ENCODE measurements at regions not wholly inside any gene's neighbourhood (a gene's known extent, or its start where the extent isn't known, plus 50 kb on each side); places are given as distances from the start of the nearest gene placed in this dataset.

DNA sequence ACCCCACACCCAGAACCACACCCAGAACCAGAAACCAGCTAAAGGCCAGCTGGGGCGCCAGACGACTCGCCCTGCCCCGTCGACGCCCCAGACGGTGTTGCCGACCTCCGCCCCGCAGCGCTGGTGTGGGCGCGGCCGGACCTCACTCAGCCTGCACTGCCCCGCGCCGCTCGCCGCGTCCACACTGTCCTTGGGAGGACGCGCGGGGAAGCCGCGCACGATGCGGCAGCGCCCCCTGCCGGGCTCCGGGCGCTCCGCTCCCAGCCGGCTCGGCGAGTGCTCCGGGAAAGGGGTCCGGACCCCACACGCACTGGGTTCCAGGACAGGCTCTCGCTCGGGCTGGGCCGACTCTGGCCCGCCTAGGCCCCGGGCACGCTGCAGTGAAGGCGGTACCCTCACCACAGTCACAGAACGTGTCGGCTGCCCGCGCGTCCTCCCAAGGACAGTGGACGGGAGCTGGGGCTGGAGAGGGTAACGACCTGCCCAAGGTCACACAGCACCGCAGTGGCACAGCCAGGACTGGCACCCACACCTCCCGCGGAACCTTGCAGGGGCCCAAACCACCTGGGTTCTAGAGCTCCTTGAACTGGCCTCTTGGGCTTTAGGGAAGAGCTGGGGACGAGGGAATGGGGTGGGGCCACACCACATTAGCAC, 90.2 kb downstream of the DMRTA2 start:
- CTCF ChIA-PET: interaction anchor here (0.7 to 4.4 kb wide), 13 partner anchors 7 to 1655 kb away, joined by 3 to 34 read pairs (median 3); no protein-coding TSS in a partner anchor
- DNase-seq: peak in 2 of 3 donors; percentile 58 to 60
- 1% methylated on average over 53 of the region's 56 CpGs for WGBS (ENCODE audit: insufficient coverage)
- H3K27me3 ChIP-seq (replicated peaks in 2 of 5; ENCODE audit: control insufficient read depth in 4 of 5, insufficient read depth in 5 of 5, low read length in 4 of 5): peaks cover 0 to 22% (median 6%) of the 10 kb centered on the region in 5 experiments
- H3K4me1 ChIP-seq (ENCODE audit: control extremely low read depth in 1 of 4, control insufficient read depth in 4 of 4, insufficient read depth in 4 of 4, low read length in 3 of 4): peaks cover 0 to 17% (median 15%) of the 10 kb centered on the region in 4 experiments
- POLR2A ChIA-PET: no interaction called here
- H3K36me3 ChIP-seq (ENCODE audit: control insufficient read depth in 4 of 4, insufficient read depth in 4 of 4, low read length in 3 of 4): no peaks in the 10 kb centered on the region
- no peaks in the 10 kb centered on the region for H3K9me3 ChIP-seq (ENCODE audit: control extremely low read depth in 1 of 5, control insufficient read depth in 4 of 5, insufficient read depth in 2 of 5, low read depth in 1 of 5, low read length in 4 of 5)
- peak overlapping the region in 6 of 7 experiments; percentile 39 to 78 (median 59) for H3K4me3 ChIP-seq (ENCODE audit: control insufficient read depth in 1 of 7, extremely low read depth in 1 of 7, insufficient read depth in 4 of 7, low read depth in 2 of 7, low read length in 6 of 7)
- H3K27ac ChIP-seq (ENCODE audit: insufficient read depth in 1 of 2, low read depth in 1 of 2, low read length in 2 of 2, poor library complexity in 1 of 2, severe bottlenecking in 2 of 2): no peak overlapping the region

GRCh38 chr1:50329332-50329932, 93.8 kb downstream of the DMRTA2 start:
- CTCF ChIA-PET: interaction anchor here (1.7 kb wide), 1 partner anchor 58 kb away, joined by 3 read pairs; no protein-coding TSS in a partner anchor
- no peak overlapping the region for H3K4me3 ChIP-seq (ENCODE audit: control insufficient read depth in 1 of 7, extremely low read depth in 1 of 7, insufficient read depth in 4 of 7, low read depth in 2 of 7, low read length in 6 of 7)
- WGBS (ENCODE audit: insufficient coverage): 94% methylated on average over 2 of the region's 4 CpGs

GRCh38 chr1:50328552-50328951, 94.7 kb downstream of the DMRTA2 start:
- peak in 2 of 3 donors; percentile 28 to 35 for DNase-seq
- no peaks in the 10 kb centered on the region for H3K36me3 ChIP-seq (ENCODE audit: control insufficient read depth in 4 of 4, insufficient read depth in 4 of 4, low read length in 3 of 4)
- H3K4me1 ChIP-seq (ENCODE audit: control extremely low read depth in 1 of 4, control insufficient read depth in 4 of 4, insufficient read depth in 4 of 4, low read length in 3 of 4): peaks cover 0 to 14% (median 12%) of the 10 kb centered on the region in 4 experiments
- POLR2A ChIA-PET: no interaction called here
- H3K4me3 ChIP-seq (ENCODE audit: control insufficient read depth in 1 of 7, extremely low read depth in 1 of 7, insufficient read depth in 4 of 7, low read depth in 2 of 7, low read length in 6 of 7): no peak overlapping the region
- CTCF ChIA-PET: interaction anchor here (1.7 kb wide), 1 partner anchor 57 kb away, joined by 3 read pairs; no protein-coding TSS in a partner anchor
- peaks cover 0 to 12% (median 3%) of the 10 kb centered on the region in 5 experiments for H3K27me3 ChIP-seq (replicated peaks in 2 of 5; ENCODE audit: control insufficient read depth in 4 of 5, insufficient read depth in 5 of 5, low read length in 4 of 5)
- H3K9me3 ChIP-seq (ENCODE audit: control extremely low read depth in 1 of 5, control insufficient read depth in 4 of 5, insufficient read depth in 2 of 5, low read depth in 1 of 5, low read length in 4 of 5): no peaks in the 10 kb centered on the region
- 21% methylated on average over 4 of the region's 4 CpGs for WGBS (ENCODE audit: insufficient coverage)
- H3K27ac ChIP-seq (ENCODE audit: insufficient read depth in 1 of 2, low read depth in 1 of 2, low read length in 2 of 2, poor library complexity in 1 of 2, severe bottlenecking in 2 of 2): no peak overlapping the region

More at GRCh38 chr1:50329332-50329932, 93.8 kb downstream of the DMRTA2 start:
- POLR2A ChIA-PET: no interaction called here
- no peak for DNase-seq
- peaks cover 0 to 16% (median 6%) of the 10 kb centered on the region in 5 experiments for H3K27me3 ChIP-seq (replicated peaks in 2 of 5; ENCODE audit: control insufficient read depth in 4 of 5, insufficient read depth in 5 of 5, low read length in 4 of 5)
- H3K9me3 ChIP-seq (ENCODE audit: control extremely low read depth in 1 of 5, control insufficient read depth in 4 of 5, insufficient read depth in 2 of 5, low read depth in 1 of 5, low read length in 4 of 5): no peaks in the 10 kb centered on the region
- H3K27ac ChIP-seq (ENCODE audit: insufficient read depth in 1 of 2, low read depth in 1 of 2, low read length in 2 of 2, poor library complexity in 1 of 2, severe bottlenecking in 2 of 2): no peak overlapping the region
- peaks cover 0 to 17% (median 15%) of the 10 kb centered on the region in 4 experiments for H3K4me1 ChIP-seq (ENCODE audit: control extremely low read depth in 1 of 4, control insufficient read depth in 4 of 4, insufficient read depth in 4 of 4, low read length in 3 of 4)
- no peaks in the 10 kb centered on the region for H3K36me3 ChIP-seq (ENCODE audit: control insufficient read depth in 4 of 4, insufficient read depth in 4 of 4, low read length in 3 of 4)

DNA sequence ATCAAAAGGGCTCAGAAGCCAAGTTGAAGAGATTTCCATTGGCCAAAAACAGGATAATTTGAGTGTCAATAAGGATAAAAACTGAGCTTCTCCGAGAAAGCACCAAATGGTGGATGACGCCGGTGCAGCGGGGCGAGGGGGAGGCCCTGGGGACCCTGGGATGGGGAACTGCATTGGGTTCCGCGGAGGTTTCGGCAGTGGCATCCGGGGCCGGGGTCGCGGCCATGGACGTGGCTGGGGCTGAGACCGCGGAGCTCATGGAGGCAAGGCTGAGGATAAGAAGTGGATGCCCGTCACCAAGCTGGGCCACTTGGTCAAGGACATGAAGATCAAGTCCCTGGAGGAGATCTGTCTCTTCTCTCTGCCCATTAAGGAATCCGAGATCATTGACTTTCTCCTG, 97.2 kb downstream of the DMRTA2 start:
- DNase-seq: no peak
- Histone ChIP-seq H3K27ac (ENCODE audit: insufficient read depth in 1 of 2, low read depth in 1 of 2, low read length in 2 of 2, poor library complexity in 1 of 2, severe bottlenecking in 2 of 2) (no peak overlapping the region), H3K36me3 (ENCODE audit: control insufficient read depth in 4 of 4, insufficient read depth in 4 of 4, low read length in 3 of 4) (no peaks in the 10 kb centered on the region), H3K4me1 (ENCODE audit: control extremely low read depth in 1 of 4, control insufficient read depth in 4 of 4, insufficient read depth in 4 of 4, low read length in 3 of 4) (peaks cover 0 to under 1% (median 0%) of the 10 kb centered on the region in 4 experiments), H3K27me3 (replicated peaks in 2 of 5; ENCODE audit: control insufficient read depth in 4 of 5, insufficient read depth in 5 of 5, low read length in 4 of 5) (peaks cover 0 to 12% (median 0%) of the 10 kb centered on the region in 5 experiments), H3K4me3 (ENCODE audit: control insufficient read depth in 1 of 7, extremely low read depth in 1 of 7, insufficient read depth in 4 of 7, low read depth in 2 of 7, low read length in 6 of 7) (no peak overlapping the region), H3K9me3 (ENCODE audit: control extremely low read depth in 1 of 5, control insufficient read depth in 4 of 5, insufficient read depth in 2 of 5, low read depth in 1 of 5, low read length in 4 of 5) (no peaks in the 10 kb centered on the region)
- ChIA-PET CTCF (interaction anchor here (1.3 kb wide), 1 partner anchor 8 kb away, joined by 3 read pairs; no protein-coding TSS in a partner anchor), POLR2A (no interaction called here)
- WGBS (ENCODE audit: insufficient coverage): 97% methylated on average over 15 of the region's 17 CpGs

DNA sequence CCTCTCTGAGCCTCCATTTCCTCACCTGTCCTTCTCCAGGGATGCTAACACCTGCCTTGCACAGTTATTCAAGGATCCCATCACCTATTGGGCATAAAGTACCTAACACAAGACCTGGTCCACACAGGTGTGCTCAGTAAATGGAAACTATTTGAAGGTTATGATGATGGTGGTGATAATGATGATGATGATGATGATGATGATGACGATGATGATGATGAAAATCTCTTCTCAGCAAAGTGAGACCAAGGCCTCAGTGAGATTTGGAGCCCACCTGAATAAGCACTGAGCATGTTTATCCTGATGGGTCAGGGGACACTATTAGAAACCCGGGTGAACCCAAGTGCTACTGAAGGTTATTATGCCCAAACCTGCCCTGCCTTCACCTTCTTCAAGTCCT, 100.7 kb downstream of the DMRTA2 start:
- WGBS (ENCODE audit: insufficient coverage): 100% methylated on average over 1 of the region's 2 CpGs
- Histone ChIP-seq H3K4me1 (ENCODE audit: control extremely low read depth in 1 of 4, control insufficient read depth in 4 of 4, insufficient read depth in 4 of 4, low read length in 3 of 4) (no peaks in the 10 kb centered on the region), H3K36me3 (ENCODE audit: control insufficient read depth in 4 of 4, insufficient read depth in 4 of 4, low read length in 3 of 4) (no peaks in the 10 kb centered on the region), H3K27ac (ENCODE audit: insufficient read depth in 1 of 2, low read depth in 1 of 2, low read length in 2 of 2, poor library complexity in 1 of 2, severe bottlenecking in 2 of 2) (no peak overlapping the region), H3K9me3 (ENCODE audit: control extremely low read depth in 1 of 5, control insufficient read depth in 4 of 5, insufficient read depth in 2 of 5, low read depth in 1 of 5, low read length in 4 of 5) (no peaks in the 10 kb centered on the region), H3K4me3 (ENCODE audit: control insufficient read depth in 1 of 7, extremely low read depth in 1 of 7, insufficient read depth in 4 of 7, low read depth in 2 of 7, low read length in 6 of 7) (no peak overlapping the region), H3K27me3 (replicated peaks in 2 of 5; ENCODE audit: control insufficient read depth in 4 of 5, insufficient read depth in 5 of 5, low read length in 4 of 5) (peaks cover 0 to 5% (median 0%) of the 10 kb centered on the region in 5 experiments)
- no peak for DNase-seq
- POLR2A ChIA-PET: no interaction called here
- CTCF ChIA-PET: no interaction called here

DNA sequence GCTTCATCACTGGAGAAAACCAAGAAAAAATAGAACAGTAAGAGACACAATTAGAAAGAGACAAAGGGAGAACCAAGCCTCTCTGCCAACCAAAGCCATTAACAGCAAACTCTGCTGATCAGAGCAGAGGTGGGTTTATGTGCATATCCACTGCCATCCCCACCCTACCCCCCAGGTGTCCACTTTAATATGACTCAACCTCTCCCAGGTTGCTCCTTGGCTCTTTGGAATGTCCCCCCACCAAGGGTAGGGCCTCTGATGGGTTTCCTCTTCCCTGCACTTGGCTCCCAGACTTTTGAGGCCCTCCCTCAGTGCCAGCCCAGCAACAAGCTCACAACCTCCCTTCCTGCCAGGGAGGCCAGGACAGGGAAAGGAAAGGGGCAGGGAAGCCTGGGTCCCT, 104.8 kb downstream of the DMRTA2 start:
- H3K36me3 ChIP-seq (ENCODE audit: control insufficient read depth in 4 of 4, insufficient read depth in 4 of 4, low read length in 3 of 4): no peaks in the 10 kb centered on the region
- DNase-seq: no peak
- H3K27ac ChIP-seq (ENCODE audit: insufficient read depth in 1 of 2, low read depth in 1 of 2, low read length in 2 of 2, poor library complexity in 1 of 2, severe bottlenecking in 2 of 2): no peak overlapping the region
- peaks cover 0 to 2% (median 0%) of the 10 kb centered on the region in 5 experiments for H3K27me3 ChIP-seq (replicated peaks in 2 of 5; ENCODE audit: control insufficient read depth in 4 of 5, insufficient read depth in 5 of 5, low read length in 4 of 5)
- H3K4me1 ChIP-seq (ENCODE audit: control extremely low read depth in 1 of 4, control insufficient read depth in 4 of 4, insufficient read depth in 4 of 4, low read length in 3 of 4): no peaks in the 10 kb centered on the region
- CTCF ChIA-PET: no interaction called here
- POLR2A ChIA-PET: no interaction called here
- no peaks in the 10 kb centered on the region for H3K9me3 ChIP-seq (ENCODE audit: control extremely low read depth in 1 of 5, control insufficient read depth in 4 of 5, insufficient read depth in 2 of 5, low read depth in 1 of 5, low read length in 4 of 5)
- no peak overlapping the region for H3K4me3 ChIP-seq (ENCODE audit: control insufficient read depth in 1 of 7, extremely low read depth in 1 of 7, insufficient read depth in 4 of 7, low read depth in 2 of 7, low read length in 6 of 7)

DNA sequence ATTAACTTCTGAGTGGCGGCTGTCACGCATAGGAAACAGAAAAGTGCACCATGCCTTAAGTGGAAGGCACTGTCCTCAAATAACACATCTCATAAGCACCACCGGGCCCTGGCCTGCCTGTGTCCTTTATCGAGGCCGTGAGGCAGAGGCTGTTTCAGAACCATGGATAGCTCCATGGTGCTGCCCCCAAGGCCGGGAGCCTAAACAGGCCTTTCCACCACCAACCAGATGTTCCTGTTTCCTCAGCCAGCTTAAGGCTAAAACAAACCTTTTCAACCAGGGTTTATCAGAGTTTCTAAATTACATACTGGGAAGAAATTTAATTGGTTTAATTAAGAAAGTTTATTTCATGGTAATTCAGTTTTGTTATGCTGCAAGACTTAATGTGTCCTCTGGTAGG, 114.4 kb downstream of the DMRTA2 start:
- DNase-seq: peak; percentile 42 to 80 (median 77)
- 0% methylated on average over 1 of the region's 6 CpGs for WGBS (ENCODE audit: insufficient coverage)
- Histone ChIP-seq H3K36me3 (ENCODE audit: control insufficient read depth in 4 of 4, insufficient read depth in 4 of 4, low read length in 3 of 4) (no peaks in the 10 kb centered on the region), H3K27me3 (replicated peaks in 2 of 5; ENCODE audit: control insufficient read depth in 4 of 5, insufficient read depth in 5 of 5, low read length in 4 of 5) (peaks cover 0 to 1% (median 0%) of the 10 kb centered on the region in 5 experiments), H3K27ac (ENCODE audit: insufficient read depth in 1 of 2, low read depth in 1 of 2, low read length in 2 of 2, poor library complexity in 1 of 2, severe bottlenecking in 2 of 2) (no peak overlapping the region), H3K9me3 (ENCODE audit: control extremely low read depth in 1 of 5, control insufficient read depth in 4 of 5, insufficient read depth in 2 of 5, low read depth in 1 of 5, low read length in 4 of 5) (no peaks in the 10 kb centered on the region), H3K4me3 (ENCODE audit: control insufficient read depth in 1 of 7, extremely low read depth in 1 of 7, insufficient read depth in 4 of 7, low read depth in 2 of 7, low read length in 6 of 7) (no peak overlapping the region), H3K4me1 (ENCODE audit: control extremely low read depth in 1 of 4, control insufficient read depth in 4 of 4, insufficient read depth in 4 of 4, low read length in 3 of 4) (no peaks in the 10 kb centered on the region)
- ChIA-PET POLR2A (no interaction called here), CTCF (interaction anchor here (1.0 to 2.5 kb wide), 5 partner anchors 10 to 46 kb away, joined by 3 to 8 read pairs (median 3); no protein-coding TSS in a partner anchor)
